Ishikawa (cell line): ENCODE measurements at regions not wholly inside any gene's neighbourhood (a gene's known extent, or its start where the extent isn't known, plus 50 kb on each side); places are given as distances from the start of the nearest gene placed in this dataset.

ENCODE experiments used
- CEBPB ChIP-seq: IDR thresholded peaks from 2 replicates; pipeline ENCODE4 v1.6.1; 2012
- RAD21 ChIP-seq: IDR thresholded peaks from 2 replicates; pipeline ENCODE4 v1.6.1; 2012; ENCODE audit warnings: low read depth

DNA sequence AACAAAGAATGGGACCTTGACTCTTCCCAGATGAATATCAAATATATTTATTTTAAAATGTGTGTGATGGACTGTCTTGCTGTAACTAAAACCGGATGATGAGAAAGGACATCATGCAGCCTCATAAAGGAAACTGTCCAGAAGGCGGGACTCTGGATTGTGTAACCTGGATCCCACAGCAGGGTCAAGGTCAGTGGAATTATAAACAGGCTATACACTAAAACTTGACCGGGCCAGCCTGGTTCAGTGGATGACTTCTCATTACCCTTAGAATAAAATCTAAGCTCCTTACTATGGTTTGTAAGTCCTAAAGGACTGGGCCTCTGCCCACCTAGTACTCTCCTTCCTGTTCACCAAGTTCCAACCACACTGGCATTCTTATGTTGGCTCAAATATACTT, 280.3 kb downstream of the ELAVL2 start:
- TF ChIP-seq CEBPB (no peak), RAD21 (no peak)
